NCI-H1048 (cell line): ENCODE measurements at regions not wholly inside any gene's neighbourhood (a gene's known extent, or its start where the extent isn't known, plus 50 kb on each side); places are given as distances from the start of the nearest gene placed in this dataset.
"Not testable (repeated sequence)": the region's sequence is repeated elsewhere in the genome, so short reads cannot be mapped to it uniquely, and the experiment has no call there.

Source experiments
- DNase-seq: peaks from one replicate; lab custom pipeline; 2025; lab: John Stamatoyannopoulos, UW

GRCh38 chr19:27955485-27956480, 1257.2 kb downstream of the UQCRFS1 start:
- no peak for DNase-seq

GRCh38 chr19:27942607-27943006, 1270.3 kb downstream of the UQCRFS1 start:
- DNase-seq: not testable (repeated sequence)

GRCh38 chr19:27936139-27936538, 1276.8 kb downstream of the UQCRFS1 start:
- DNase-seq: no peak

GRCh38 chr19:27935669-27936068, 1277.3 kb downstream of the UQCRFS1 start:
- DNase-seq: no peak

GRCh38 chr19:27929399-27929798, 1283.6 kb downstream of the UQCRFS1 start:
- DNase-seq: no peak

- no peak for DNase-seq
Measured at GRCh38 chr19:27925202-27925601, 1287.7 kb downstream of the UQCRFS1 start.

GRCh38 chr19:27922970-27923369, 1290.0 kb downstream of the UQCRFS1 start:
- no peak for DNase-seq

- DNase-seq: no peak
Measured at GRCh38 chr19:27920774-27921173, 1292.2 kb downstream of the UQCRFS1 start.

- DNase-seq: no peak
Measured at GRCh38 chr19:27918818-27919217, 1294.1 kb downstream of the UQCRFS1 start.

GRCh38 chr19:27911122-27911898, 1301.6 kb downstream of the UQCRFS1 start:
- no peak for DNase-seq

- no peak for DNase-seq
Measured at GRCh38 chr19:27909861-27910260, 1303.1 kb downstream of the UQCRFS1 start.

GRCh38 chr19:27909185-27909840, 1303.6 kb downstream of the UQCRFS1 start:
- DNase-seq: no peak

GRCh38 chr19:27906081-27906480, 1306.9 kb downstream of the UQCRFS1 start:
- no peak for DNase-seq

GRCh38 chr19:27905074-27905473, 1307.9 kb downstream of the UQCRFS1 start:
- DNase-seq: no peak

GRCh38 chr19:27901078-27901477, 1311.9 kb downstream of the UQCRFS1 start:
- no peak for DNase-seq

- no peak for DNase-seq
Measured at GRCh38 chr19:27896091-27896490, 1316.9 kb downstream of the UQCRFS1 start.

- no peak for DNase-seq
Measured at GRCh38 chr19:27894906-27895754, 1317.8 kb downstream of the UQCRFS1 start.

- DNase-seq: no peak
Measured at GRCh38 chr19:27892500-27892899, 1320.5 kb downstream of the UQCRFS1 start.

- no peak for DNase-seq
Measured at GRCh38 chr19:27891411-27891810, 1321.5 kb downstream of the UQCRFS1 start.

GRCh38 chr19:27890696-27891095, 1322.3 kb downstream of the UQCRFS1 start:
- DNase-seq: no peak

GRCh38 chr19:27890206-27890605, 1322.7 kb downstream of the UQCRFS1 start:
- DNase-seq: no peak
